CD4-positive, alpha-beta T cell (primary cell): ENCODE measurements at regions not wholly inside any gene's neighbourhood (a gene's known extent, or its start where the extent isn't known, plus 50 kb on each side); places are given as distances from the start of the nearest gene placed in this dataset.

ENCODE experiments used
- ATAC-seq: fragments of 200-7000 bp; cut with Tn5 transposase; one replicate; pipeline ENCODE4 v1.10.0; 2022; ENCODE audit warnings: mild to moderate bottlenecking; ENCODE audit not compliant: poor library complexity
- CTCF ChIA-PET: fragments of 350-600 bp; sonication (Branson Sonifier 250); formaldehyde crosslinking; loops from one replicate; lab custom pipeline; 2021; ENCODE audit warnings: antibody characterized with exemption, inconsistent platforms; lab: Charles Lee
- POLR2A ChIA-PET: fragments of 350-600 bp; sonication (Branson Sonifier 250); formaldehyde crosslinking; loops from one replicate; lab custom pipeline; 2021; ENCODE audit warnings: antibody characterized with exemption, inconsistent platforms; lab: Charles Lee
- DNase-seq, 14 experiments: peaks; one replicate each; pipeline ENCODE4 v3.0.0-alpha.2; 2013 to 2020; ENCODE audit warnings: mixed read lengths in 2 of 14
- H3K27ac ChIP-seq, 2 donors: one replicate each; pipeline versions ENCODE4 v1.5.1 to v1.7.0; 2013; ENCODE audit warnings: low read length in 2 of 2, low read depth in 1 of 2, mild to moderate bottlenecking in 1 of 2
- H3K27me3 ChIP-seq, 2 experiments: 1 replicate in 1 of 2; 2 replicates in 1 of 2; pipeline versions ENCODE4 v1.6.1 to v1.7.0; 2013; ENCODE audit warnings: low read length in 2 of 2, control low read depth in 1 of 2, mild to moderate bottlenecking in 1 of 2, moderate library complexity in 1 of 2; ENCODE audit not compliant: insufficient read depth in 2 of 2, control insufficient read depth in 1 of 2
- H3K36me3 ChIP-seq: one replicate; pipeline ENCODE4 v1.6.1; 2013; ENCODE audit warnings: low read length, control low read depth; ENCODE audit not compliant: insufficient read depth
- H3K4me1 ChIP-seq: one replicate; pipeline ENCODE4 v1.6.1; 2013; ENCODE audit warnings: low read length, control low read depth; ENCODE audit not compliant: insufficient read depth
- H3K4me3 ChIP-seq: one replicate; pipeline ENCODE4 v1.5.1; 2013; ENCODE audit warnings: mild to moderate bottlenecking, low read length, moderate library complexity
- H3K9me3 ChIP-seq, 2 experiments: 1 replicate in 1 of 2; 2 replicates in 1 of 2; pipeline versions ENCODE4 v1.6.1 to v1.7.0; 2013; ENCODE audit warnings: low read length in 2 of 2, mild to moderate bottlenecking in 2 of 2, control low read depth in 1 of 2, moderate library complexity in 1 of 2; ENCODE audit not compliant: control insufficient read depth in 1 of 2, insufficient read depth in 1 of 2
- H3K27ac Mint-ChIP-seq: one replicate; pipeline ENCODE4 v1.8.0; 2020; ENCODE audit warnings: mixed read lengths
- H3K27me3 Mint-ChIP-seq: one replicate; pipeline ENCODE4 v1.8.0; 2021; ENCODE audit warnings: mixed read lengths
- H3K36me3 Mint-ChIP-seq: one replicate; pipeline ENCODE4 v1.8.0; 2021; ENCODE audit warnings: low read depth, mixed read lengths
- H3K4me1 Mint-ChIP-seq: one replicate; pipeline ENCODE4 v1.8.0; 2021; ENCODE audit warnings: low read depth, mixed read lengths
- H3K4me3 Mint-ChIP-seq: one replicate; pipeline ENCODE4 v1.8.0; 2020; ENCODE audit warnings: mild to moderate bottlenecking, mixed read lengths
- H3K9me3 Mint-ChIP-seq: one replicate; pipeline ENCODE4 v1.8.0; 2020; ENCODE audit warnings: mixed read lengths
- intact Hi-C, 2 experiments: fragments of 100-400 bp; cut with DNase I in 1 of 2; cut with micrococcal nuclease in 1 of 2; formaldehyde crosslinking; loops; one replicate each; pipeline versions ENCODE4 v1.15.1 to v1.9.0; 2023 to 2025; cut with DNase I, micrococcal nuclease
- TF ChIP-seq, protein P1 (sequence below): fragments of 200-600 bp; IDR thresholded peaks from one replicate; pipeline ENCODE4 v1.8.0; 2022; ENCODE audit warnings: antibody characterized with exemption, mild to moderate bottlenecking

DNA sequence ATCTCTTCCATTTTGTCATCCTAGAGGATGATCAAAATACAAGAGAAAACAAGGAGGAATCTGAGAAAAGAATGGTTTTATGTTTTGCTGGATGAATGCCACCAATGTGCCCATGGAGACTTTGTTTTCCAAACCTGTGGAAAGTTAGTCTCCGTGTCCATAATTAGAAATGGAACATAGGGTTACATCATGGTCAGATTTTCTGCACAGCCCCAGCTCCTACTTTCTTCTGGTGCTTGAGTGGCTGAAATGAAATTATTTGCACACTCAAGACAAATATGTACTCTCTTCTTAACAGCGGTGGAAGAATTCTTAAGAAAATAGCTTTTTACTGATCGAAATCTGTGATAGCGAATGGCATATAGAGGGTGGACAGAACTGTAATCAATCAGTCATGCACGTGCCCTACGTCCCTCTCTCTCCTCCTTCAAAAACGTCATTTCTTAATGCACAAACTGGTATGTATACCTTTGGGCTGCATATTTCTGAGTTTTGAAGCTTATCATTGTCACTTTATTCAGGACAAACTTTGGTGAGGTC lies 825.2 kb downstream of the AACS start:
- Mint-ChIP-seq H3K4me1 (no peaks in the 10 kb centered on the region), H3K27ac (no peak overlapping the region), H3K4me3 (no peak overlapping the region), H3K9me3 (peaks cover 5% of the 10 kb centered on the region), H3K27me3 (no peaks in the 10 kb centered on the region), H3K36me3 (no peaks in the 10 kb centered on the region)
- no peaks in the 10 kb centered on the region for H3K9me3 ChIP-seq
- POLR2A ChIA-PET: no interaction called here
- intact Hi-C loops: no loop called here
- H3K4me3 ChIP-seq: no peak overlapping the region
- CTCF ChIA-PET: no interaction called here
- TF ChIP-seq, protein P1, sequence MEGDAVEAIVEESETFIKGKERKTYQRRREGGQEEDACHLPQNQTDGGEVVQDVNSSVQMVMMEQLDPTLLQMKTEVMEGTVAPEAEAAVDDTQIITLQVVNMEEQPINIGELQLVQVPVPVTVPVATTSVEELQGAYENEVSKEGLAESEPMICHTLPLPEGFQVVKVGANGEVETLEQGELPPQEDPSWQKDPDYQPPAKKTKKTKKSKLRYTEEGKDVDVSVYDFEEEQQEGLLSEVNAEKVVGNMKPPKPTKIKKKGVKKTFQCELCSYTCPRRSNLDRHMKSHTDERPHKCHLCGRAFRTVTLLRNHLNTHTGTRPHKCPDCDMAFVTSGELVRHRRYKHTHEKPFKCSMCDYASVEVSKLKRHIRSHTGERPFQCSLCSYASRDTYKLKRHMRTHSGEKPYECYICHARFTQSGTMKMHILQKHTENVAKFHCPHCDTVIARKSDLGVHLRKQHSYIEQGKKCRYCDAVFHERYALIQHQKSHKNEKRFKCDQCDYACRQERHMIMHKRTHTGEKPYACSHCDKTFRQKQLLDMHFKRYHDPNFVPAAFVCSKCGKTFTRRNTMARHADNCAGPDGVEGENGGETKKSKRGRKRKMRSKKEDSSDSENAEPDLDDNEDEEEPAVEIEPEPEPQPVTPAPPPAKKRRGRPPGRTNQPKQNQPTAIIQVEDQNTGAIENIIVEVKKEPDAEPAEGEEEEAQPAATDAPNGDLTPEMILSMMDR: no peak
- DNase-seq: no peak
- ATAC-seq: no peak
- H3K36me3 ChIP-seq: no peaks in the 10 kb centered on the region
- H3K4me1 ChIP-seq: no peaks in the 10 kb centered on the region
- no peak overlapping the region for H3K27ac ChIP-seq
- no peaks in the 10 kb centered on the region for H3K27me3 ChIP-seq

DNA sequence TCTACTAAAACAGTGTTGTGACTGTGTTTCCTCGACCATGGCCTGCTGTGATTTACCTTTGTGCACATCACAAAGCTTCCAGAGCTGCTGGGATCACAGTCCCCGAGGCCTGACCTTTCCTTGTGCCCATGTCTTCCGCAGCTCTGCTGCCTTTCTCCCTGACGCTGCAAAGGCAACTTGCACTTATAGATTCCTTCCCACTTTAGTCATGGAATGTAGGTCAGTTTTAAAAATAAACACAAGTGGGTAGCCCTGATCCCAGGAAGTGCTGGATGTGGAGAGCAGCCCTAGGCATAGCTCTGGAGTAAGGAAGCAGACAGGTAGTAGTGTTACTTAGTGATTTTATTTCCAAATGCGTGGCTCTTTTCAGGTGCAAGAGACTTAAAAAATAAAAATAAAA lies 825.7 kb downstream of the AACS start:
- H3K4me3 Mint-ChIP-seq: no peak overlapping the region
- Histone ChIP-seq H3K4me1 (no peaks in the 10 kb centered on the region), H3K9me3 (no peaks in the 10 kb centered on the region), H3K27me3 (no peaks in the 10 kb centered on the region), H3K27ac (no peak overlapping the region), H3K36me3 (no peaks in the 10 kb centered on the region), H3K4me3 (no peak overlapping the region)
- H3K36me3 Mint-ChIP-seq: no peaks in the 10 kb centered on the region
- no peak overlapping the region for H3K27ac Mint-ChIP-seq
- ATAC-seq (no peak), DNase-seq (no peak)
- intact Hi-C loops: no loop called here
- H3K9me3 Mint-ChIP-seq: peaks cover 5% of the 10 kb centered on the region
- POLR2A ChIA-PET: no interaction called here
- H3K27me3 Mint-ChIP-seq: no peaks in the 10 kb centered on the region
- TF ChIP-seq, protein P1: no peak
- CTCF ChIA-PET: no interaction called here
- H3K4me1 Mint-ChIP-seq: no peaks in the 10 kb centered on the region

DNA sequence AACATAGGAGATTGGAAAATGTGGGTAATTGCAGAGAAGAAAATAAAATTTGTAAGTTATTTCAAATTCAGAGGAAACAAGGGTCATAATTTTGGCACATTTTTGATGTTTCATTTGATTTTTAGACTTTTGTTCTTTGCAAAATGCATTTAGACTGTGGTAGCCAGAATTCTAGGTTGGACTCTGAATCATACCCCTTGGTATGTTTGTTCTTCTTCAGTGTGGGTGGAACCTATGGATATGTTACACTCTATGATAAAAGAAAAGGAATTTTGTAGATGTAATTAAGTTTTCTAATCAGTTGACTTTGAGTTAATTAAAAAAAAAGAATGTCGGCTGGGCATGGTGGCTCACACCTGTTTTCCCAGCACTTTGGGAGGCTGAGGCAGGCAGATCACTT lies 827.0 kb downstream of the AACS start:
- POLR2A ChIA-PET: no interaction called here
- no peaks in the 10 kb centered on the region for H3K36me3 Mint-ChIP-seq

More for the DNA sequence above, 827.0 kb downstream of the AACS start:
- no peak overlapping the region for H3K27ac ChIP-seq
- no peaks in the 10 kb centered on the region for H3K9me3 ChIP-seq
- no peak for DNase-seq
- no peak overlapping the region for H3K4me3 Mint-ChIP-seq
- no peaks in the 10 kb centered on the region for H3K36me3 ChIP-seq
- no peak overlapping the region for H3K27ac Mint-ChIP-seq
- no peaks in the 10 kb centered on the region for H3K4me1 Mint-ChIP-seq
- CTCF ChIA-PET: no interaction called here
- no peak for ATAC-seq
- no peaks in the 10 kb centered on the region for H3K27me3 ChIP-seq
- TF ChIP-seq, protein P1: no peak
- peaks cover 3% of the 10 kb centered on the region for H3K9me3 Mint-ChIP-seq
- intact Hi-C loops: no loop called here
- no peaks in the 10 kb centered on the region for H3K4me1 ChIP-seq
- H3K27me3 Mint-ChIP-seq: no peaks in the 10 kb centered on the region
- H3K4me3 ChIP-seq: no peak overlapping the region
